GM23248 (cell line): ENCODE measurements at regions not wholly inside any gene's neighbourhood (a gene's known extent, or its start where the extent isn't known, plus 50 kb on each side); places are given as distances from the start of the nearest gene placed in this dataset.

Experiments used
- DNase-seq: peaks from one replicate; pipeline ENCODE4 v3.0.0-alpha.2; 2015
- H2AFZ ChIP-seq: fragments of 200-600 bp; sonication (generic); 2 replicates; pipeline ENCODE4 v1.6.1; 2016; ENCODE audit warnings: antibody characterized with exemption
- H3F3A ChIP-seq: fragments of 200-600 bp; sonication (generic); 2 replicates; pipeline ENCODE4 v1.6.1; 2016; ENCODE audit warnings: mild to moderate bottlenecking, antibody characterized with exemption, mixed run types; ENCODE audit not compliant: insufficient read depth
- H3K27ac ChIP-seq: fragments of 200-600 bp; sonication (generic); 2 replicates; pipeline ENCODE4 v1.5.1; 2016; ENCODE audit warnings: mild to moderate bottlenecking
- H3K27me3 ChIP-seq: fragments of 200-600 bp; sonication (generic); replicated peaks from 2 replicates; pipeline ENCODE4 v1.6.1; 2016; ENCODE audit warnings: mild to moderate bottlenecking; ENCODE audit not compliant: insufficient read depth
- H3K36me3 ChIP-seq: fragments of 200-600 bp; sonication (generic); 2 replicates; pipeline ENCODE4 v1.6.1; 2016; ENCODE audit warnings: low read depth, mild to moderate bottlenecking
- H3K4me1 ChIP-seq: fragments of 200-600 bp; sonication (generic); 2 replicates; pipeline ENCODE4 v1.6.1; 2016; ENCODE audit warnings: mild to moderate bottlenecking; ENCODE audit not compliant: insufficient read depth
- H3K4me2 ChIP-seq: fragments of 200-600 bp; sonication (generic); one replicate; pipeline ENCODE4 v1.6.1; 2016; ENCODE audit warnings: mild to moderate bottlenecking; ENCODE audit not compliant: unreplicated experiment
- H3K4me3 ChIP-seq: fragments of 200-600 bp; sonication (generic); 2 replicates; pipeline ENCODE4 v1.5.1; 2016; ENCODE audit warnings: mild to moderate bottlenecking
- H3K79me2 ChIP-seq: fragments of 200-600 bp; sonication (generic); 2 replicates; pipeline ENCODE4 v1.6.1; 2016; ENCODE audit warnings: mild to moderate bottlenecking; ENCODE audit not compliant: insufficient read depth
- H3K9ac ChIP-seq: fragments of 200-600 bp; sonication (generic); 2 replicates; pipeline ENCODE4 v1.6.1; 2016; ENCODE audit warnings: mild to moderate bottlenecking
- H3K9me2 ChIP-seq: fragments of 200-600 bp; sonication (generic); 2 replicates; pipeline ENCODE4 v1.6.1; 2016; ENCODE audit warnings: mixed run types, mild to moderate bottlenecking, moderate library complexity; ENCODE audit not compliant: insufficient read depth
- H3K9me3 ChIP-seq: fragments of 200-600 bp; sonication (generic); one replicate; pipeline ENCODE4 v1.6.1; 2017; ENCODE audit warnings: low read depth
- H4K20me1 ChIP-seq: fragments of 200-600 bp; sonication (generic); 2 replicates; pipeline ENCODE4 v1.6.0; 2016; ENCODE audit not compliant: insufficient read depth
- EZH2 ChIP-seq: fragments of 200-600 bp; sonication (generic); IDR thresholded peaks from 2 replicates; pipeline ENCODE4 v1.6.1; 2018; ENCODE audit warnings: antibody characterized with exemption, mild to moderate bottlenecking; ENCODE audit not compliant: insufficient read depth, poor library complexity, severe bottlenecking
- EZH2phosphoT487 ChIP-seq: fragments of 200-600 bp; sonication (generic); IDR thresholded peaks from 2 replicates; pipeline ENCODE4 v1.6.1; 2018; ENCODE audit warnings: antibody characterized with exemption, moderate library complexity, mild to moderate bottlenecking, low read depth; ENCODE audit not compliant: insufficient read depth
- WGBS, 2 experiments: methylation state at CpG; one replicate each; pipeline ENCODE4 v1.1.6; 2015 to 2017; ENCODE audit warnings: low lambda C conversion rate in 2 of 2, low coverage in 1 of 2; ENCODE audit errors: missing lambda C conversion rate in 2 of 2; 5-methylcytosine and 5-hydroxymethylcytosine counted together
- in situ Hi-C: fragments of 300-500 bp; cut with MboI; formaldehyde crosslinking; loops from 2 replicates; pipeline ENCODE4 v1.15.0; 2020

DNA sequence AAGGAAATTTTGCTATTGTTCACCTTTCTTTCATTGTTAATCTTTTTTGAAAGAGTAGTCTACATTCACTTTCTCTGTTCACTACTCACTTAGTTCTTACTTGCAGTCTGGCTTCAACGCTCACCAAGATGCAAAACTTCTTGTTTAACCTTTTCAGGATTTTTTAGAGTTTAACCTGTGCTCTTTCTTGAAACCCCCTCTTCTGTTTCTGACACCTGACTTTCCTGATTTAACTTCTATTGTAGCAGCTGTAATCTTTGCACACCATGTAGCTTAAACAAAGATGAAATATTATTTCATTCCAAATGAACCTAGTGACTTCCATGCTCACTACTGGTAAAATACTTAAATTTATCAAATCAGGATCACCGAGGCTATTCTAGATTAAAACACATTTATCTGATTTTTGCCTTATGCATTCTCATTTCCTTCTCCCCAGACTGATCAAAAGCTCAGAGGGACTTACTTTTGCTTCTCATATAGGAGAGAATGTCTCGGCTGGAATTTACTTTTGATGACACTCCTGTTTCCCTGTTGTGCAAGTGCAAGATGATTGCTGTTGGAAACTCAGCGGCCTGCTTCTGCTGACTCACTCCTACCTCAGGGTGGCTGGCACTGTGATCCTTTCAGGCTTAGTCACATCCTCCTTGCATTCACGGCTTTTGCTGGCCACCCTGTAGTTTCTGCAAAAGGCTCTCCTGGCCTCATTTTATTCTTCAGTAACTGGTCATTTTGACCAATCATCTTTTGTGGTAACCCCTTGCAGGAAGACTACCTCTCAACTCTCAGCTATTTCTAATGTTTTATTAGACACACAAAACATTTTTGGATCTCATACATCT, 109.3 kb upstream of the IFNE start:
- Histone ChIP-seq H3K79me2 (peaks cover 49% of the 10 kb centered on the region), H3K9me3 (no peaks in the 10 kb centered on the region), H3K4me2 (peak overlapping the region; percentile 94), H4K20me1 (no peaks in the 10 kb centered on the region), H3F3A (peaks cover 50% of the 10 kb centered on the region), H3K4me1 (peaks cover 53% of the 10 kb centered on the region), H3K27me3 (no peaks in the 10 kb centered on the region), H3K9me2 (no peaks in the 10 kb centered on the region; the same call in 1 of the 2 replicates), H2AFZ (peak overlapping the region; percentile 19; the same call in 1 of the 2 replicates), H3K27ac (peak overlapping the region; percentile 92), H3K4me3 (peak overlapping the region; percentile 74), H3K36me3 (no peaks in the 10 kb centered on the region), H3K9ac (peak overlapping the region; percentile 79)
- 19% methylated on average over 5 of the region's 5 CpGs for WGBS, 2 experiments
- TF ChIP-seq EZH2phosphoT487 = no peak
- TF ChIP-seq EZH2 = no peak
- in situ Hi-C loops = no loop called here
- DNase-seq = peak; percentile 99

DNA sequence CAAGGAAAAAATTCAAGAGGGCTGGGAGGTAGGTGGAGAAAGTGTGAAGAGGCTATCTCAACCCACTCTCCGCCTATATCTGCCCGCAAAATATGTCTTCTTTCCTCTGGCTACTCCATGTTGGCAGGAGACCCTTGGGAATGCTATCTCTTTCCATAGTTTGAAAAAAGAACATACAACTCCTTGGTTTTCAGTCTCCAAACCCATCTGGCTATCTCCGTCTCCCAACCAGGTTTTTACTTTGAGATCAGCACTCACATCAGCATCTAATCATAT, 109.9 kb upstream of the IFNE start:
- Histone ChIP-seq H2AFZ (peak overlapping the region; percentile 19; the same call in 1 of the 2 replicates), H3K79me2 (peaks cover 44% of the 10 kb centered on the region), H3K27me3 (no peaks in the 10 kb centered on the region), H4K20me1 (no peaks in the 10 kb centered on the region), H3K36me3 (no peaks in the 10 kb centered on the region), H3K9me3 (no peaks in the 10 kb centered on the region), H3F3A (peaks cover 44% of the 10 kb centered on the region), H3K4me2 (peak overlapping the region; percentile 55), H3K4me1 (peaks cover 48% of the 10 kb centered on the region), H3K27ac (peak overlapping the region; percentile 92), H3K4me3 (peak overlapping the region; percentile 19), H3K9ac (peak overlapping the region; percentile 8; the same call in 1 of the 2 replicates), H3K9me2 (no peaks in the 10 kb centered on the region; the same call in 1 of the 2 replicates)
- WGBS, 2 experiments = 87 to 88% methylated on average over 3 of the region's 3 CpGs
- in situ Hi-C loops = no loop called here
- no peak for DNase-seq
- TF ChIP-seq EZH2 (no peak), EZH2phosphoT487 (no peak)

DNA sequence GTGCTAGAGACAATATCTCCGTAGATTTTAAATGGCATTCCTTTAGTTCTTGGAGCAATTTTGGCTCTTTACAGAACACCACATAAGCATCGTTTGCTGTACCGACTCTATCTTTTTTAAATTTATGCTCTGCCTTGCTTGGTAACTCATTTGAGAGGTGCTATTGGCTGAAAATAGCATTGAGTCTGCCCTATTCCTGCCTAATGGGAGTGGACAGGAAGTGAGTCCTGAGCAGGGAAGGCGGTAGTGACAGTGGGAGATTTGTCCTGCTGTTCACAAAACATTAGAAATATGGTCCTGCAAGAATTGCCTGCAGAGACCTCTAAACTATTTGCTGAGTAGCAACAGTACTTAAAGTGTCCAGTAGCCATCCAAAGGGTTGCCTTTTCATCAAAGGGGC, 115.2 kb upstream of the IFNE start:
- Histone ChIP-seq H3K36me3 (no peaks in the 10 kb centered on the region), H3K27me3 (no peaks in the 10 kb centered on the region), H3K79me2 (no peaks in the 10 kb centered on the region; the same call in 1 of the 2 replicates), H3K9me2 (no peaks in the 10 kb centered on the region), H3K27ac (no peak overlapping the region), H3K4me3 (no peak overlapping the region), H3F3A (peaks cover 18% of the 10 kb centered on the region), H4K20me1 (no peaks in the 10 kb centered on the region), H3K4me2 (no peak overlapping the region), H3K9me3 (no peaks in the 10 kb centered on the region), H3K9ac (no peak overlapping the region), H3K4me1 (peaks cover 7% of the 10 kb centered on the region), H2AFZ (0 out of 2 replicates have a peak overlapping the region, but pooled peaks have one; percentile 2)
- in situ Hi-C loops = no loop called here
- DNase-seq = no peak
- 89 to 90% methylated on average over 4 of the region's 4 CpGs for WGBS, 2 experiments
- TF ChIP-seq EZH2phosphoT487 (no peak), EZH2 (no peak)

DNA sequence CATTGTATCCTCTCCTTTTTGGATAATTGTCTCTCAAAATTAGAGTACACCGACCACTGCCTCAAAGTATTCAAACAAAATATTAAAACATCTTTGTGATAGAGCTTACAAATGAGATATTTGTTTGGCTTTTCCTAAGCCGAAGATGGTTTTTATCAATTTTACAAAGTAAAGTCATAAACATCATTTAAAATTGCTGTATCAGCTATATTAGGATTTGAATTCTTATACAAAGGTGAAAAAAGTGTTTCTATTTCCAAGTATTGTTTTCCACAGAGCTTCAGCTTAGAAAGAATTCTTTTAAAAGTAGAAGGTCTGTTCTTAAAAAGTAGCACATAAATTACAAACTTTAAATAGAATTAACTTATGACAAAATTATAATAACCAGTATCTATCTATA, 116.6 kb upstream of the IFNE start:
- WGBS, 2 experiments = 79 to 93% methylated on average over 2 of the region's 2 CpGs

More for the DNA sequence above, 116.6 kb upstream of the IFNE start:
- H3K4me3 ChIP-seq = no peak overlapping the region
- peaks cover 4% of the 10 kb centered on the region; the same call in 1 of the 2 replicates for H3F3A ChIP-seq
- no peak overlapping the region for H3K4me2 ChIP-seq
- no peaks in the 10 kb centered on the region for H3K4me1 ChIP-seq
- no peaks in the 10 kb centered on the region for H3K9me3 ChIP-seq
- H4K20me1 ChIP-seq = no peaks in the 10 kb centered on the region
- no peaks in the 10 kb centered on the region; the same call in 1 of the 2 replicates for H3K9me2 ChIP-seq
- no peak overlapping the region for H2AFZ ChIP-seq
- in situ Hi-C loops = no loop called here
- H3K27ac ChIP-seq = no peak overlapping the region
- H3K79me2 ChIP-seq = no peaks in the 10 kb centered on the region; the same call in 1 of the 2 replicates
- H3K9ac ChIP-seq = no peak overlapping the region
- no peak for TF ChIP-seq EZH2phosphoT487
- TF ChIP-seq EZH2 = no peak
- DNase-seq = no peak
- no peaks in the 10 kb centered on the region for H3K36me3 ChIP-seq
- no peaks in the 10 kb centered on the region for H3K27me3 ChIP-seq
